ENCODE measurements at regions not wholly inside any gene's neighbourhood (a gene's known extent, or its start where the extent isn't known, plus 50 kb on each side); places are given as distances from the start of the nearest gene placed in this dataset.
A peak's percentile ranks its signal among the peaks of the same experiment; 100 is the strongest.
"Not testable (repeated sequence)": the region's sequence is repeated elsewhere in the genome, so short reads cannot be mapped to it uniquely, and the experiment has no call there.

- peak overlapping the region in 1 of 4 donors; percentile 4 for H3K27ac ChIP-seq
- no peak for TF ChIP-seq POLR2A (IDR thresholded peaks at IDR 0.05)
- TF ChIP-seq, protein P1, sequence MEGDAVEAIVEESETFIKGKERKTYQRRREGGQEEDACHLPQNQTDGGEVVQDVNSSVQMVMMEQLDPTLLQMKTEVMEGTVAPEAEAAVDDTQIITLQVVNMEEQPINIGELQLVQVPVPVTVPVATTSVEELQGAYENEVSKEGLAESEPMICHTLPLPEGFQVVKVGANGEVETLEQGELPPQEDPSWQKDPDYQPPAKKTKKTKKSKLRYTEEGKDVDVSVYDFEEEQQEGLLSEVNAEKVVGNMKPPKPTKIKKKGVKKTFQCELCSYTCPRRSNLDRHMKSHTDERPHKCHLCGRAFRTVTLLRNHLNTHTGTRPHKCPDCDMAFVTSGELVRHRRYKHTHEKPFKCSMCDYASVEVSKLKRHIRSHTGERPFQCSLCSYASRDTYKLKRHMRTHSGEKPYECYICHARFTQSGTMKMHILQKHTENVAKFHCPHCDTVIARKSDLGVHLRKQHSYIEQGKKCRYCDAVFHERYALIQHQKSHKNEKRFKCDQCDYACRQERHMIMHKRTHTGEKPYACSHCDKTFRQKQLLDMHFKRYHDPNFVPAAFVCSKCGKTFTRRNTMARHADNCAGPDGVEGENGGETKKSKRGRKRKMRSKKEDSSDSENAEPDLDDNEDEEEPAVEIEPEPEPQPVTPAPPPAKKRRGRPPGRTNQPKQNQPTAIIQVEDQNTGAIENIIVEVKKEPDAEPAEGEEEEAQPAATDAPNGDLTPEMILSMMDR (IDR thresholded peaks at IDR 0.05) = no peak
- no peak for DNase-seq
- H3K36me3 ChIP-seq = no peaks in the 10 kb centered on the region
- H3K27me3 ChIP-seq = no peaks in the 10 kb centered on the region
- no peak overlapping the region for H3K4me3 ChIP-seq
- peaks cover 0 to 9% (median 0%) of the 10 kb centered on the region in 4 donors for H3K4me1 ChIP-seq
- no peaks in the 10 kb centered on the region for H3K9me3 ChIP-seq
Observed at GRCh38 chr11:81246941-81247340, 1486.7 kb downstream of the FAM181B start.

- Histone ChIP-seq H3K27ac (no peak overlapping the region), H3K4me3 (no peak overlapping the region), H3K9me3 (no peaks in the 10 kb centered on the region), H3K36me3 (no peaks in the 10 kb centered on the region), H3K4me1 (peaks cover 0 to 9% (median 0%) of the 10 kb centered on the region in 4 donors), H3K27me3 (no peaks in the 10 kb centered on the region)
- DNase-seq = peak in 1 of 3 donors; percentile 60
- TF ChIP-seq POLR2A (IDR thresholded peaks at IDR 0.05) = no peak
- TF ChIP-seq, protein P1 (IDR thresholded peaks at IDR 0.05) = no peak
Observed at GRCh38 chr11:81245791-81246190, 1487.9 kb downstream of the FAM181B start.

DNA sequence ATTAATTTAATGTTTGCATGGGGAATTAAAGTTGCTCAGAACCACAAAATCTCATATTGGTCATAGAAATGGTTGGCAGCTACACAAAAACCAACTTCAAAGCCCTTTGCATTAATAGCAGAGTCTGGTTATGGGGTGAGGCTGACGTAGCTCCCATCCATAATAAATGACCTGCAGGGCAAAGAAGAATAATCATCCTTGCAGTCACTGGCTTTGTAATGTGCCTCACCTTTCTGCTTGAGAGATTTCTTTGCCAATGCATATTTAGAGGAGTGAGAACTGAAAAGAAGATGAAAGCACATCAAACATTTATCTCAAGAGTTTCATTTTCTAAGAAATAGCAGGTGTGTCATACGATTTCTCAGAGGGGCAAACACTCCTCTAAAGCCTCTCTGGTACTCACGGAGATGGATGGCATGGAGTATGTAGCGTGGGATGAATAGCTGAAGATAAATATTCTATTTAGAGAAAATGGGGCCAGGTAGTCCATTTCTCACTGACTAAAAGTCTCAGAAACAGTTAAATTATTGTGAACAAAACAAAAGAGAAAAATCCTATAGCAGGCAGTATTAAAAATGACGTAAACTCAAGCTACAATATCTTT, 1491.9 kb downstream of the FAM181B start:
- DNase-seq = no peak
- TF ChIP-seq, protein P1 (IDR thresholded peaks at IDR 0.05) = no peak
- no peak for TF ChIP-seq POLR2A (IDR thresholded peaks at IDR 0.05)

DNA sequence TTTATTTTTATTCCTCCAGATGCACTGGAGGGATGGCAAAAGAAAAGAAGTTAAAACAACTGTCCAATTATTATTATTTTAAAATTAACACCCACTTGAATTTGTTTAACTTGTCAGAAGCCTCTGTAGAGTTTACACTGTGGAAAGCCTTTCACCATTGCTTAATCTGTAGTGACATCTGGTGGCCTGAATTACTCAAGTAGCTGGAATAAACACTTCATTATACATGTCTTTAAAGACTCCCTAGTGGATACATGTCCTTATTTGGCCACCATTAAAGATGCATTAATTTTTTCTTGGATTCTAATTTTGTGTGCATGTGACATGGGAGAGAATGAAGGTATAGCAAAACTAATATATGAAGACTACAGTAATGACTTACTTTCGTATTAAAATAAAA, 1496.5 kb downstream of the FAM181B start:
- Histone ChIP-seq H3K27ac (no peak overlapping the region), H3K4me3 (no peak overlapping the region), H3K27me3 (no peaks in the 10 kb centered on the region), H3K4me1 (no peaks in the 10 kb centered on the region), H3K9me3 (no peaks in the 10 kb centered on the region), H3K36me3 (no peaks in the 10 kb centered on the region)
- DNase-seq = peak in 1 of 3 donors; percentile 56
- TF ChIP-seq POLR2A (IDR thresholded peaks at IDR 0.05) = no peak
- TF ChIP-seq, protein P1 (IDR thresholded peaks at IDR 0.05) = peak in 4 of 6 experiments; percentile 22 to 82 (median 74)

More for the DNA sequence above, 1491.9 kb downstream of the FAM181B start:
- Histone ChIP-seq H3K36me3 (no peaks in the 10 kb centered on the region), H3K27ac (no peak overlapping the region), H3K4me3 (no peak overlapping the region), H3K4me1 (peaks cover 0 to 3% (median 0%) of the 10 kb centered on the region in 4 donors), H3K27me3 (no peaks in the 10 kb centered on the region), H3K9me3 (no peaks in the 10 kb centered on the region)

DNA sequence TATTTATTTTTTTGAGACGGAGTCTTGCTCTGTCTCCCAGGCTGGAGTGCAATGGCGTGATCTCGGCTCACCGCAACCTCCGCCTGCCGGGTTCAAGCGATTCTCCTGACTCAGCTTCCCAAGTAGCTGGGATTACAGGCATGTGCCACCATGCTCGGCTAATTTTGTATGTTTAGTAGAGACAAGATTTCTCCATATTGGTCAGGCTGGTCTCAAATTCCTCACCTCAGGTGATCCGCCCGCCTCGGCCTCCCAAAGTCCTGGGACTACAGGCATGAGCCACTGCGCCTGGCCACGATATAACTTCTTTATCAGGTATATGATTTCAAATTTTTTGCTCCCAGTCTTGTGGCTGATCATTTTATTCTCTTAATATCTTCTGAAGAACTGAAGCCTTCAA, 1506.3 kb downstream of the FAM181B start:
- H3K27ac ChIP-seq, H3K4me3 ChIP-seq, H3K4me1 ChIP-seq, DNase-seq, H3K27me3 ChIP-seq, H3K36me3 ChIP-seq, H3K9me3 ChIP-seq: not testable (repeated sequence)

- H3K27me3 ChIP-seq = no peaks in the 10 kb centered on the region
- H3K9me3 ChIP-seq = no peaks in the 10 kb centered on the region
- TF ChIP-seq, protein P1 (IDR thresholded peaks at IDR 0.05) = no peak
- no peak for TF ChIP-seq POLR2A (IDR thresholded peaks at IDR 0.05)
- DNase-seq = no peak
- H3K4me3 ChIP-seq = no peak overlapping the region
- H3K27ac ChIP-seq = no peak overlapping the region
- no peaks in the 10 kb centered on the region for H3K4me1 ChIP-seq
- no peaks in the 10 kb centered on the region for H3K36me3 ChIP-seq
Observed at GRCh38 chr11:81224396-81224795, 1509.3 kb downstream of the FAM181B start.

Measured in Peyer's patch (tissue), 4 donors.